Activated T-cell treated with anti-CD3 and anti-CD28 coated beads, Interleukin-2, amount 50 U/mL, for 24 hours (primary cell): ENCODE measurements at regions not wholly inside any gene's neighbourhood (a gene's known extent, or its start where the extent isn't known, plus 50 kb on each side); places are given as distances from the start of the nearest gene placed in this dataset.

ENCODE experiments used
- DNase-seq: peaks from one replicate; pipeline ENCODE4 v3.0.0-alpha.2; 2020
- H3K27ac Mint-ChIP-seq: 2 replicates; pipeline ENCODE4 v1.8.0; 2020; ENCODE audit warnings: mild to moderate bottlenecking, mixed read lengths
- H3K27me3 Mint-ChIP-seq: 2 replicates; pipeline ENCODE4 v1.8.0; 2020; ENCODE audit warnings: mixed read lengths
- H3K36me3 Mint-ChIP-seq: 2 replicates; pipeline ENCODE4 v1.8.0; 2020; ENCODE audit warnings: low read depth, mixed read lengths
- H3K4me1 Mint-ChIP-seq: 2 replicates; pipeline ENCODE4 v1.8.0; 2020; ENCODE audit warnings: low read depth, mixed read lengths
- H3K4me3 Mint-ChIP-seq: 2 replicates; pipeline ENCODE4 v1.8.0; 2020; ENCODE audit warnings: mild to moderate bottlenecking, moderate library complexity, mixed read lengths
- H3K9me3 Mint-ChIP-seq: 2 replicates; pipeline ENCODE4 v1.8.0; 2020; ENCODE audit warnings: mixed read lengths

- H3K4me3 Mint-ChIP-seq: no peak overlapping the region
- H3K9me3 Mint-ChIP-seq: no peaks in the 10 kb centered on the region
- no peaks in the 10 kb centered on the region for H3K27me3 Mint-ChIP-seq
- DNase-seq: no peak
- H3K27ac Mint-ChIP-seq: no peak overlapping the region
- H3K36me3 Mint-ChIP-seq: no peaks in the 10 kb centered on the region
- no peaks in the 10 kb centered on the region for H3K4me1 Mint-ChIP-seq
These were observed 79.6 kb upstream of the IFNG-AS1 start for GRCh38 chr12:67909681-67910080.

- Mint-ChIP-seq H3K9me3 (no peaks in the 10 kb centered on the region), H3K4me3 (no peak overlapping the region), H3K27ac (no peak overlapping the region)
These were observed 78.6 kb upstream of the IFNG-AS1 start for GRCh38 chr12:67910360-67911274.

GRCh38 chr12:67911275-67911600 lies 78.0 kb upstream of the IFNG-AS1 start:
- no peaks in the 10 kb centered on the region for H3K36me3 Mint-ChIP-seq
- H3K9me3 Mint-ChIP-seq: no peaks in the 10 kb centered on the region
- H3K27me3 Mint-ChIP-seq: no peaks in the 10 kb centered on the region
- DNase-seq: no peak
- H3K4me1 Mint-ChIP-seq: no peaks in the 10 kb centered on the region
- no peak overlapping the region for H3K27ac Mint-ChIP-seq
- no peak overlapping the region for H3K4me3 Mint-ChIP-seq

More at GRCh38 chr12:67910360-67911274, 78.6 kb upstream of the IFNG-AS1 start:
- DNase-seq: no peak
- no peaks in the 10 kb centered on the region for H3K4me1 Mint-ChIP-seq
- no peaks in the 10 kb centered on the region for H3K27me3 Mint-ChIP-seq
- H3K36me3 Mint-ChIP-seq: no peaks in the 10 kb centered on the region

GRCh38 chr12:67911789-67912188 lies 77.5 kb upstream of the IFNG-AS1 start:
- no peak overlapping the region for H3K4me3 Mint-ChIP-seq
- H3K9me3 Mint-ChIP-seq: no peaks in the 10 kb centered on the region
- no peak overlapping the region for H3K27ac Mint-ChIP-seq
- H3K27me3 Mint-ChIP-seq: no peaks in the 10 kb centered on the region
- no peaks in the 10 kb centered on the region for H3K36me3 Mint-ChIP-seq
- no peak for DNase-seq
- H3K4me1 Mint-ChIP-seq: peaks cover 1% of the 10 kb centered on the region

- Mint-ChIP-seq H3K9me3 (no peaks in the 10 kb centered on the region), H3K36me3 (no peaks in the 10 kb centered on the region), H3K27ac (no peak overlapping the region)
These were observed 73.9 kb upstream of the IFNG-AS1 start for GRCh38 chr12:67915335-67915851.

GRCh38 chr12:67916266-67916970 lies 72.8 kb upstream of the IFNG-AS1 start:
- Mint-ChIP-seq H3K4me3 (no peak overlapping the region), H3K36me3 (no peaks in the 10 kb centered on the region), H3K27ac (no peak overlapping the region), H3K9me3 (no peaks in the 10 kb centered on the region), H3K27me3 (no peaks in the 10 kb centered on the region), H3K4me1 (peaks cover 16% of the 10 kb centered on the region)
- DNase-seq: no peak

More at GRCh38 chr12:67915335-67915851, 73.9 kb upstream of the IFNG-AS1 start:
- Mint-ChIP-seq H3K27me3 (no peaks in the 10 kb centered on the region), H3K4me1 (peaks cover 8% of the 10 kb centered on the region), H3K4me3 (no peak overlapping the region)
- no peak for DNase-seq

- no peak overlapping the region for H3K27ac Mint-ChIP-seq
- H3K9me3 Mint-ChIP-seq: no peaks in the 10 kb centered on the region
- H3K4me3 Mint-ChIP-seq: no peak overlapping the region
- DNase-seq: no peak
- no peaks in the 10 kb centered on the region for H3K27me3 Mint-ChIP-seq
- peaks cover 16% of the 10 kb centered on the region for H3K4me1 Mint-ChIP-seq
- no peaks in the 10 kb centered on the region for H3K36me3 Mint-ChIP-seq
These were observed 71.4 kb upstream of the IFNG-AS1 start for GRCh38 chr12:67917811-67918210.

GRCh38 chr12:67918441-67918840 lies 70.8 kb upstream of the IFNG-AS1 start:
- no peaks in the 10 kb centered on the region for H3K9me3 Mint-ChIP-seq
- no peaks in the 10 kb centered on the region for H3K27me3 Mint-ChIP-seq
- no peak overlapping the region for H3K4me3 Mint-ChIP-seq
- no peak for DNase-seq
- H3K36me3 Mint-ChIP-seq: no peaks in the 10 kb centered on the region
- H3K27ac Mint-ChIP-seq: no peak overlapping the region
- H3K4me1 Mint-ChIP-seq: peaks cover 16% of the 10 kb centered on the region

- Mint-ChIP-seq H3K4me3 (no peak overlapping the region), H3K4me1 (peaks cover 16% of the 10 kb centered on the region), H3K36me3 (no peaks in the 10 kb centered on the region), H3K27ac (no peak overlapping the region), H3K9me3 (no peaks in the 10 kb centered on the region), H3K27me3 (no peaks in the 10 kb centered on the region)
- DNase-seq: no peak
These were observed 69.8 kb upstream of the IFNG-AS1 start for GRCh38 chr12:67919406-67919805.

- no peak for DNase-seq
- H3K9me3 Mint-ChIP-seq: no peaks in the 10 kb centered on the region
- H3K4me3 Mint-ChIP-seq: no peak overlapping the region
- H3K36me3 Mint-ChIP-seq: no peaks in the 10 kb centered on the region
- H3K27me3 Mint-ChIP-seq: no peaks in the 10 kb centered on the region
- peaks cover 17% of the 10 kb centered on the region for H3K4me1 Mint-ChIP-seq
- H3K27ac Mint-ChIP-seq: no peak overlapping the region
These were observed 68.8 kb upstream of the IFNG-AS1 start for GRCh38 chr12:67920413-67920812.

- Mint-ChIP-seq H3K27ac (no peak overlapping the region), H3K4me1 (peaks cover 23% of the 10 kb centered on the region), H3K9me3 (no peaks in the 10 kb centered on the region), H3K36me3 (no peaks in the 10 kb centered on the region), H3K27me3 (no peaks in the 10 kb centered on the region), H3K4me3 (no peak overlapping the region)
- no peak for DNase-seq
These were observed 68.0 kb upstream of the IFNG-AS1 start for GRCh38 chr12:67921286-67921685.

- Mint-ChIP-seq H3K36me3 (no peaks in the 10 kb centered on the region), H3K4me1 (peaks cover 22% of the 10 kb centered on the region), H3K9me3 (no peaks in the 10 kb centered on the region), H3K27me3 (no peaks in the 10 kb centered on the region), H3K4me3 (no peak overlapping the region), H3K27ac (no peak overlapping the region)
- no peak for DNase-seq
These were observed 67.0 kb upstream of the IFNG-AS1 start for GRCh38 chr12:67922245-67922644.

- no peaks in the 10 kb centered on the region for H3K36me3 Mint-ChIP-seq
- no peaks in the 10 kb centered on the region for H3K27me3 Mint-ChIP-seq
- H3K27ac Mint-ChIP-seq: no peak overlapping the region
- H3K9me3 Mint-ChIP-seq: no peaks in the 10 kb centered on the region
- no peak for DNase-seq
- peaks cover 18% of the 10 kb centered on the region for H3K4me1 Mint-ChIP-seq
- H3K4me3 Mint-ChIP-seq: no peak overlapping the region
These were observed 64.2 kb upstream of the IFNG-AS1 start for GRCh38 chr12:67925077-67925476.

GRCh38 chr12:67925552-67925951 lies 63.7 kb upstream of the IFNG-AS1 start:
- H3K9me3 Mint-ChIP-seq: no peaks in the 10 kb centered on the region
- DNase-seq: no peak
- no peak overlapping the region for H3K27ac Mint-ChIP-seq
- no peaks in the 10 kb centered on the region for H3K27me3 Mint-ChIP-seq
- no peaks in the 10 kb centered on the region for H3K36me3 Mint-ChIP-seq
- no peak overlapping the region for H3K4me3 Mint-ChIP-seq
- H3K4me1 Mint-ChIP-seq: peaks cover 13% of the 10 kb centered on the region

GRCh38 chr12:67926063-67926462 lies 63.2 kb upstream of the IFNG-AS1 start:
- Mint-ChIP-seq H3K27me3 (no peaks in the 10 kb centered on the region), H3K36me3 (no peaks in the 10 kb centered on the region), H3K4me3 (no peak overlapping the region), H3K4me1 (peaks cover 9% of the 10 kb centered on the region), H3K9me3 (no peaks in the 10 kb centered on the region), H3K27ac (no peak overlapping the region)
- DNase-seq: no peak
